Activated T-helper 1 cell treated with anti-CD3 and anti-CD28 coated beads, Interleukin-2, amount 50 U/mL, for 16 hours (primary cell): ENCODE measurements at regions not wholly inside any gene's neighbourhood (a gene's known extent, or its start where the extent isn't known, plus 50 kb on each side); places are given as distances from the start of the nearest gene placed in this dataset.

Source experiments
- DNase-seq, 2 donors: peaks; one replicate each; pipeline ENCODE4 v3.0.0-alpha.2; 2020; ENCODE audit warnings: low read depth in 1 of 2, low spot score in 1 of 2

- no peak for DNase-seq
These were observed 181.7 kb upstream of the VRK2 start for GRCh38 chr2:57864926-57865325.

- DNase-seq: no peak
These were observed 178.9 kb upstream of the VRK2 start for GRCh38 chr2:57867730-57868129.

GRCh38 chr2:57868619-57869139, 177.9 kb upstream of the VRK2 start:
- no peak for DNase-seq

- DNase-seq: no peak
These were observed 176.8 kb upstream of the VRK2 start for GRCh38 chr2:57869758-57870344.

GRCh38 chr2:57876313-57876712, 170.3 kb upstream of the VRK2 start:
- no peak for DNase-seq

- no peak for DNase-seq
These were observed 168.8 kb upstream of the VRK2 start for GRCh38 chr2:57877811-57878170.

GRCh38 chr2:57878171-57878865, 168.3 kb upstream of the VRK2 start:
- no peak for DNase-seq

- no peak for DNase-seq
These were observed 167.8 kb upstream of the VRK2 start for GRCh38 chr2:57878866-57879210.

DNA sequence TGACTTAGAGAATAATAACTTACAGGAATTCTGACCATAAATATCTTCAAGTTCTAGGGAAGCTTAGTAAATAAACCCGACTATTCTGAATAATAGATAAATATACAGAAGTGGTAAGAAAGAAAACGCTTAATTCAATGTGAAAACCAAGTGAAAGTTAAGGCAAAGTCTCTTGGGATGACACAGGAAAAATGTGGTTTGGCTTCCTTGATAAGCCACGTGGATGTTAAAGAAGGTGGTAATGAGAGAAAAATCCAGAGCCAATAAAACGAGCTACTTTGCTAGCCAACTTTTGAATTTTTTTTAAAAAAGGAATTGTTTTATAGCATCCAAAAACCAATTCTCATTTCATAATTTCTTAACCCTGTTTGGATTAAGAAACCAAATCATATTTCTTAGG, 166.2 kb upstream of the VRK2 start:
- no peak for DNase-seq

- DNase-seq: no peak
These were observed 165.6 kb upstream of the VRK2 start for GRCh38 chr2:57880967-57881366.

DNA sequence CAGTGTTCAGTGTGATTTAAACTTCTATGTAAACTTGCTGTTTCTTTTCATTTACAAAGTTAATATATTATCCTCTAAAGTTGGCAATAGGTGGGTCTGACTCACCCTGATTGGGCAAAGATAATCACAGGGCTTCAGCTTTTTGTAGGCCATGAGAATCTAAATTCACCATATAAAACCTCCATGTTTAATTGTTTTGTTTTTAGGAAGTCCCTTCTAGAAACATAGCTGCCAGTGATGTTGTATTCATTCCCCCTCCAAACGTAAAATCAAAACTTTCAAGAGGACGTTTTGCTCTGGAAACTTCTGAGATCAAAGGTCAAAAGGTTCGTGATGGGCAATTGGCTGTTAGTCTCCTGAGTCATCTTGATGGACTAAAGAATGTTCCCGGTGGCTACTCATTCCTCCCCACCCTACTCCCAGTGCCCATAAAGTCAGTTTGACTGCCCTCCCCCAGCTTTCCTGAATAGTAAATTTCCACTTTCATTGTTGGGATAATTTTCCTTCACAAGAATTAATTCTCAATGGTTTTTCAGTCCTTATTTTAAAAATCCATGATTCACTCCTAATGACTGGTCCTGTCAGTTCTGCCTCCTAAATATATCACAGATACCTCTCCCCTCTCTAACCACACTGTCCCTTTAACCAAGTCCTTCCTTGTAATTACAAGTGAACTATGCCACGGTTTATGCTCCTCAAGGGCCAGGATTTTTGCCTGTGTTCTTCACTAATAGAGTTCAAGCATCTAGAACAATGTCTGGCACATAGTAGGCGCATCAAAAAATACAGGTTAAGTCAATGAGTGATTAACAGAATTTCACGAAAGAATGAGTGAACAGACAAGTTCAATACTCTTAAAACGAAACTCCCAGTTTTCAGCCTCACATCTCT, 164.4 kb upstream of the VRK2 start:
- DNase-seq: no peak

GRCh38 chr2:57882895-57883515, 163.6 kb upstream of the VRK2 start:
- DNase-seq: no peak

DNA sequence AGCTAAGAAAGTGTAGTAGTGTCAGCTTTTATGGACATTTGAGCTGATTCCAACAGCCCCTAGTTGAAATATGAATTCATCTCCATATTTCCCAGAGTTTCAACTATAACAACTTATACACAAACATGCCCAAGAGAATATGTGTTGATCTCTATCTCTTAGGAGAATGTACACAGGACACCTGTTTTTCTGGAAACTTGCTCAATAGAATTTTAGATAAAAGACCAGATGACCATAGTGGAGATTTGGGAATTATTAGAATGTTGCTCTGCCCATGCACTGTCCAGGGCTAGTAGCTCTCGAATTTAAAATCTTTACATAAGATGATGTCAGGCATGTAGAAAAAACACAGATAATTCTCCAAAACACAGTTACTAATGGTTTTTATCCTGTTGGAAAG, 162.3 kb upstream of the VRK2 start:
- DNase-seq: no peak

DNA sequence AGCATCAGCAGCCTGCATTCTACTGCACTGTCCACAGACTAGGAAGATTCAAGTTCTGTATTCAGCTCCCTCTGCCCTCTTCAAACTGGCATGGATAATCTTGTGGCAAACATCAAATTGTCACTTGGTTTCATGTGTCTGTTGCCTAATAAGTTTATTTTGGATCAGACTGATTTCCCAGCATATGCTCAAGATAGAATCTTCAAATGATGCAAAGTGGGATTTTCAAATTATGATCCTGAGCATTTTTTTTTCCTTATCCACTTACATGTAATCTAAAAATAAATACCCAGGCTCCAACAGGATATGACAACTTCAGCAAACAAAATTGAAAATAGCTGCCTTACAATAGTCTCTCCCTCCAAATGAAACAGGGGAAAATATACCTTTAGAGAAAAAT, 160.9 kb upstream of the VRK2 start:
- DNase-seq: no peak

GRCh38 chr2:57886161-57886786, 160.3 kb upstream of the VRK2 start:
- no peak for DNase-seq

GRCh38 chr2:57888463-57888862, 158.1 kb upstream of the VRK2 start:
- DNase-seq: no peak

DNA sequence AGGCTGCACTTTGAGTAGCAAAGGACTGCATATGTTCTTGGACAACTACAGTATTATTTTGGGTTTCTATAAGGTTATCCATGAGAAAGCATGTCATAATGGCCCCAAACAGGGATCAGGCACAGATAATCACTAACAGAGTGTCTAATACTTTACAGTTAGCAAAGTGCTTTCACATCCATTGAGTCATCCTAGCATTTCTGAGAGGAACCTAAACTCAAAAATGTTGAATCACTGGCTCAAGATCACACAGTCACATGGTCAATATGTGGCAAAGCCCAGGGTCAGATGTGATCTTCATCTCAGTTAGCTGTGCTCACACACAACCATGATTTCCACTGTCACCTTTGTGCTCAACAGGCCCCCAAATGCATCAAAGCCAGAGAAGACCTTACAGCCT, 156.1 kb upstream of the VRK2 start:
- no peak for DNase-seq

- no peak for DNase-seq
These were observed 155.4 kb upstream of the VRK2 start for GRCh38 chr2:57891086-57891712.

DNA sequence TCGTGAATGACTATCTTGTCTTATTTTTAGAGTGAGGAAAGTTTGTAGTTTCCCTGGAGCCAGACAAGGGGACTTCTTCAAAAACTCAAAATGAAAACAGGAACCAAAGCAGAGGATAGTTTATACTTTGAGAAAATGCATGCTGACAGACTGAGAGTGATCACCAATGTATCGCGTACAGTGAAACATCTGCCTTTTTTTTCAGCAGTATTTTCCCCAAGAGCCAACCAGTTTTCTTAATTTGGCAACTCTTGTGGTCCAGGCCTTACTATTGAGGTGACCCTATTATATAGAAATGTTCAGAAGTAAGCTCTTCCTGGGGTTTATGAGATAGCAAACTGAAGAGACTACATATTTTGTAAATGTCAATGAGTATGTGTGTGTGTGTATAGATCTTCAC, 153.7 kb upstream of the VRK2 start:
- no peak for DNase-seq

DNA sequence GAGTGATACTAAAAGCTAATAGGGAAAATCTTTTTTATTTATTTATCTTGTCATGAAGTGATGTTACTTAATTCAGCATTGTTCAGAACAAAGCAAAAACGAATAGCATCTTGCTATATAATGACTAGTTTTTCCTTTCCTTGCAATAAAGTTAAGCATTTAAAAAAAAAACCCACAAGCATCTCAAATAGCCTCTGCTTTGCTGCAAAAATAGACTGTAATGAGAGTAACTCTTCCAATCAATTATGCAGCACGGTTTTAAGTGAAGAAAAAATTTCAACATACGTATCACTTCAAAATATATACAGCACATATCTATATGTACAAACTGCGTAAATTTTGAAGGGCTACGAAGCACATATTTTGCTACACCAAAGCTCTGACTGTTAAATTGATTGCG, 153.3 kb upstream of the VRK2 start:
- no peak for DNase-seq

DNA sequence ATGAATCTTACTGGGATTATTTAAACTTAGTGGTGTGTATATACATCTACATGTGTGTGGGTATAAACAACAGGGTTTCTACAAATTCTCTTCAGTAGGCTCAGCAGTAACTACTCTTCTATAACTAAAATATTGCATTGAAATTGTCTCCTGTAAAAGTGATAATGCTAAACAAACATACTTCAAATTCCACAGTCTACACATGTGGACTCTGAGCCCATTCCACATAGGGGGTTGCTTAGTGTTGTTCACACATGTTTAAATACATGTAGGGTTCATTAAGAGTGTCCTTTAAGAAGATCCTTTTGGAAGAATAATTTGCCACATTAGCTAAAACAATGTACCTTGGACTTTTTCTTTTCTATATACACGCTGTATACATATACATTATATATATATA, 152.8 kb upstream of the VRK2 start:
- no peak for DNase-seq
